Left lung (tissue), 4 donors: ENCODE measurements at regions not wholly inside any gene's neighbourhood (a gene's known extent, or its start where the extent isn't known, plus 50 kb on each side); places are given as distances from the start of the nearest gene placed in this dataset.

Source experiments
- ATAC-seq: fragments of 200-7000 bp; cut with Tn5 transposase; one replicate; pipeline ENCODE4 v1.9.1; 2020; ENCODE audit warnings: moderate library complexity
- DNase-seq, 4 donors: peaks; one replicate each; pipeline ENCODE4 v3.0.0-alpha.2; 2013 to 2020
- H3K27ac ChIP-seq, 2 donors: fragments of 200-600 bp; sonication (generic) in 1 of 2; one replicate each; pipeline versions ENCODE4 v1.5.0 to v1.8.0; 2020 to 2021
- H3K27me3 ChIP-seq, 2 donors: fragments of 200-600 bp; sonication (generic) in 1 of 2; one replicate each; pipeline versions ENCODE4 v1.5.0 to v1.8.0; 2020 to 2021
- H3K36me3 ChIP-seq, 2 donors: fragments of 200-600 bp; sonication (generic) in 1 of 2; one replicate each; pipeline versions ENCODE4 v1.5.0 to v1.8.0; 2020 to 2021
- H3K4me1 ChIP-seq, 2 donors: fragments of 200-600 bp; one replicate each; pipeline ENCODE4 v1.8.0; 2021
- H3K4me3 ChIP-seq, 2 donors: fragments of 200-600 bp; sonication (generic) in 1 of 2; one replicate each; pipeline versions ENCODE4 v1.5.0 to v1.8.0; 2020 to 2021; ENCODE audit warnings: mild to moderate bottlenecking in 1 of 2
- H3K9me3 ChIP-seq, 2 donors: fragments of 200-600 bp; sonication (generic) in 1 of 2; one replicate each; pipeline versions ENCODE4 v1.5.0 to v1.8.0; 2020 to 2021
- CTCF ChIP-seq, 2 donors: fragments of 200-600 bp; sonication (generic) in 1 of 2; IDR thresholded peaks; one replicate each; pipeline versions ENCODE4 v1.5.0 to v1.8.0; 2021; ENCODE audit warnings: antibody characterized with exemption in 2 of 2
- intact Hi-C, 2 donors: fragments of 100-400 bp; cut with DNase I; formaldehyde crosslinking; loops; one replicate each; pipeline versions ENCODE4 v1.11.2 to v1.14.2; 2022
- donor health status: DM: no; HTN: yes; CAD: no.
- donor health status: DM: no; HTN: no; CAD: no.

GRCh38 chr21:35368326-35368725 lies 319.2 kb upstream of the RUNX1 start:
- no peak overlapping the region for H3K4me3 ChIP-seq
- no peak for TF ChIP-seq CTCF (IDR thresholded peaks at IDR 0.05)
- no peaks in the 10 kb centered on the region for H3K36me3 ChIP-seq
- DNase-seq: no peak
- H3K27ac ChIP-seq: no peak overlapping the region
- no peak for ATAC-seq
- no peaks in the 10 kb centered on the region for H3K9me3 ChIP-seq
- intact Hi-C loops: no loop called here
- no peaks in the 10 kb centered on the region for H3K27me3 ChIP-seq
- H3K4me1 ChIP-seq: peaks cover 0 to 4% of the 10 kb centered on the region in 2 donors

- TF ChIP-seq CTCF (IDR thresholded peaks at IDR 0.05): no peak
- no peak overlapping the region for H3K4me3 ChIP-seq
- no peak for ATAC-seq
- H3K36me3 ChIP-seq: no peaks in the 10 kb centered on the region
- no peaks in the 10 kb centered on the region for H3K9me3 ChIP-seq
- no peak for DNase-seq
- intact Hi-C loops: no loop called here
- peaks cover 0 to 4% of the 10 kb centered on the region in 2 donors for H3K4me1 ChIP-seq
- no peaks in the 10 kb centered on the region for H3K27me3 ChIP-seq
- H3K27ac ChIP-seq: no peak overlapping the region
These were observed 318.5 kb upstream of the RUNX1 start for GRCh38 chr21:35367553-35367952.

- Histone ChIP-seq H3K27ac (peak overlapping the region in 1 of 2 donors; percentile 25), H3K27me3 (no peaks in the 10 kb centered on the region), H3K36me3 (no peaks in the 10 kb centered on the region), H3K4me3 (no peak overlapping the region), H3K4me1 (peaks cover 0 to 4% of the 10 kb centered on the region in 2 donors), H3K9me3 (no peaks in the 10 kb centered on the region)
- intact Hi-C loops: no loop called here
- DNase-seq (peak in 2 of 4 donors; percentile 25 to 38), ATAC-seq (peak; percentile 41)
- TF ChIP-seq CTCF (IDR thresholded peaks at IDR 0.05): no peak
These were observed 317.4 kb upstream of the RUNX1 start for GRCh38 chr21:35366394-35367080.

- ATAC-seq: no peak
- no peaks in the 10 kb centered on the region for H3K9me3 ChIP-seq
- no peak overlapping the region for H3K27ac ChIP-seq
- H3K4me3 ChIP-seq: no peak overlapping the region
- no peak for DNase-seq
- intact Hi-C loops: no loop called here
- H3K4me1 ChIP-seq: peaks cover 0 to 4% of the 10 kb centered on the region in 2 donors
- no peaks in the 10 kb centered on the region for H3K27me3 ChIP-seq
- no peaks in the 10 kb centered on the region for H3K36me3 ChIP-seq
- TF ChIP-seq CTCF (IDR thresholded peaks at IDR 0.05): no peak
These were observed 314.4 kb upstream of the RUNX1 start for GRCh38 chr21:35363458-35363857.

GRCh38 chr21:35361988-35362387 lies 312.9 kb upstream of the RUNX1 start:
- H3K4me3 ChIP-seq: no peak overlapping the region
- intact Hi-C loops: no loop called here
- H3K36me3 ChIP-seq: no peaks in the 10 kb centered on the region
- no peaks in the 10 kb centered on the region for H3K27me3 ChIP-seq
- peaks cover 0 to 4% of the 10 kb centered on the region in 2 donors for H3K4me1 ChIP-seq
- TF ChIP-seq CTCF (IDR thresholded peaks at IDR 0.05): no peak
- ATAC-seq (no peak), DNase-seq (no peak)
- no peaks in the 10 kb centered on the region for H3K9me3 ChIP-seq
- H3K27ac ChIP-seq: no peak overlapping the region
